Gastrocnemius medialis (tissue), 4 donors: ENCODE measurements at regions not wholly inside any gene's neighbourhood (a gene's known extent, or its start where the extent isn't known, plus 50 kb on each side); places are given as distances from the start of the nearest gene placed in this dataset.

Experiments used
- ATAC-seq, 2 donors: fragments of 150-250 bp; one replicate each; pipeline ENCODE4 v1.9.1; 2016
- DNase-seq, 2 donors: peaks; one replicate each; pipeline ENCODE4 v3.0.0-alpha.2; 2019
- H3K27ac ChIP-seq, 4 donors: fragments of 200-600 bp; sonication (generic); 1 replicate in 1 of 4; 2 replicates in 3 of 4; pipeline ENCODE4 v1.5.1; 2016 to 2018; ENCODE audit warnings: mild to moderate bottlenecking in 2 of 4, moderate library complexity in 1 of 4
- H3K27me3 ChIP-seq, 3 donors: fragments of 200-600 bp; sonication (generic) in 2 of 3; 1 replicate in 1 of 3; 2 replicates in 2 of 3; pipeline versions ENCODE4 v1.5.1 to v1.6.0; 2016 to 2019; ENCODE audit warnings: mild to moderate bottlenecking in 1 of 3, moderate library complexity in 1 of 3
- H3K36me3 ChIP-seq, 2 donors: fragments of 200-600 bp; sonication (generic) in 1 of 2; one replicate each; pipeline ENCODE4 v1.5.1; 2017 to 2018
- H3K4me1 ChIP-seq, 2 donors: fragments of 200-600 bp; sonication (generic) in 1 of 2; one replicate each; pipeline ENCODE4 v1.5.1; 2016 to 2017; ENCODE audit warnings: mild to moderate bottlenecking in 2 of 2
- H3K4me3 ChIP-seq, 4 donors: fragments of 200-600 bp; sonication (generic) in 3 of 4; 1 replicate in 1 of 4; 2 replicates in 3 of 4; pipeline ENCODE4 v1.5.1; 2016 to 2019; ENCODE audit warnings: mild to moderate bottlenecking in 2 of 4
- H3K9me3 ChIP-seq, 3 donors: fragments of 200-600 bp; sonication (generic) in 2 of 3; 1 replicate in 1 of 3; 2 replicates in 2 of 3; pipeline ENCODE4 v1.5.1; 2016 to 2019
- POLR2A ChIP-seq, 2 donors: fragments of 450-650 bp; IDR thresholded peaks; one replicate each; pipeline ENCODE4 v1.6.1; 2017; ENCODE audit warnings: antibody characterized with exemption in 2 of 2, mild to moderate bottlenecking in 2 of 2, moderate library complexity in 2 of 2
- in situ Hi-C, 4 donors: fragments of 200-750 bp; cut with MboI; loops; one replicate each; pipeline versions ENCODE4 v1.15.0 to v1.8.0; 2017; ENCODE audit warnings: low sequenced_read_pairs in 4 of 4
- intact Hi-C: fragments of 100-400 bp; cut with DNase I; formaldehyde crosslinking; loops from one replicate; pipeline ENCODE4 v1.15.1; 2023; ENCODE audit warnings: low total_unique reads
- TF ChIP-seq, protein P1 (sequence below), 5 experiments: fragments of 450-650 bp in 3 of 5; fragments of 200-600 bp in 2 of 5; sonication (generic) in 2 of 5; IDR thresholded peaks in 4 of 5; conservative IDR thresholded peaks in 1 of 5; 1 replicate in 4 of 5; 2 replicates in 1 of 5; pipeline ENCODE4 v1.5.1; 2016 to 2019; ENCODE audit warnings: antibody characterized with exemption in 5 of 5, mild to moderate bottlenecking in 3 of 5, moderate library complexity in 3 of 5

DNA sequence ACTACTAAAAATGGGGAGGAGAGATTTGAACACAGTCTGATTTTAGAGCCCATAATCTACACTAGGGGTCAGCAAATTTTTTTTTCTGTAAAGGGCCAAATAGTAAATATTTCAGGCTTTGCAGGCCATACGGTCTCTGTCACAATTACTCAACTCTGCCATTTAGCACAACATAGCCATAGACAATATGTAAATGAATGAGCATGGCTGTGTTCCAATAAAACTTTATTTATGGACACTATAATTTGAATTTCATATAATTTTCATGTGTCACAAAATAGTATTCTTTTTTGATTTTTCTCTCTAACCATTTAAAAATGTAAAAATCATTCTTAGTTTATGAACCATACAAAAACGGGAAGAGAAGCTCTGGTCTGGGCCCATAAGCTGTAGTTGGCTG lies 309.4 kb downstream of the GPD2 start:
- ATAC-seq, result no peak
- H3K4me1 ChIP-seq, result no peaks in the 10 kb centered on the region
- H3K36me3 ChIP-seq, result no peaks in the 10 kb centered on the region
- no peak overlapping the region for H3K27ac ChIP-seq
- no peaks in the 10 kb centered on the region for H3K9me3 ChIP-seq
- in situ Hi-C loops (no loop called here), intact Hi-C loops (no loop called here)
- H3K4me3 ChIP-seq, result no peak overlapping the region
- TF ChIP-seq, protein P1, sequence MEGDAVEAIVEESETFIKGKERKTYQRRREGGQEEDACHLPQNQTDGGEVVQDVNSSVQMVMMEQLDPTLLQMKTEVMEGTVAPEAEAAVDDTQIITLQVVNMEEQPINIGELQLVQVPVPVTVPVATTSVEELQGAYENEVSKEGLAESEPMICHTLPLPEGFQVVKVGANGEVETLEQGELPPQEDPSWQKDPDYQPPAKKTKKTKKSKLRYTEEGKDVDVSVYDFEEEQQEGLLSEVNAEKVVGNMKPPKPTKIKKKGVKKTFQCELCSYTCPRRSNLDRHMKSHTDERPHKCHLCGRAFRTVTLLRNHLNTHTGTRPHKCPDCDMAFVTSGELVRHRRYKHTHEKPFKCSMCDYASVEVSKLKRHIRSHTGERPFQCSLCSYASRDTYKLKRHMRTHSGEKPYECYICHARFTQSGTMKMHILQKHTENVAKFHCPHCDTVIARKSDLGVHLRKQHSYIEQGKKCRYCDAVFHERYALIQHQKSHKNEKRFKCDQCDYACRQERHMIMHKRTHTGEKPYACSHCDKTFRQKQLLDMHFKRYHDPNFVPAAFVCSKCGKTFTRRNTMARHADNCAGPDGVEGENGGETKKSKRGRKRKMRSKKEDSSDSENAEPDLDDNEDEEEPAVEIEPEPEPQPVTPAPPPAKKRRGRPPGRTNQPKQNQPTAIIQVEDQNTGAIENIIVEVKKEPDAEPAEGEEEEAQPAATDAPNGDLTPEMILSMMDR (IDR thresholded peaks at IDR 0.05 in 4 of 5, conservative IDR thresholded peaks at IDR 0.05 in 1 of 5), result no peak
- no peak for TF ChIP-seq POLR2A (IDR thresholded peaks at IDR 0.05)
- no peak for DNase-seq
- H3K27me3 ChIP-seq, result no peaks in the 10 kb centered on the region

DNA sequence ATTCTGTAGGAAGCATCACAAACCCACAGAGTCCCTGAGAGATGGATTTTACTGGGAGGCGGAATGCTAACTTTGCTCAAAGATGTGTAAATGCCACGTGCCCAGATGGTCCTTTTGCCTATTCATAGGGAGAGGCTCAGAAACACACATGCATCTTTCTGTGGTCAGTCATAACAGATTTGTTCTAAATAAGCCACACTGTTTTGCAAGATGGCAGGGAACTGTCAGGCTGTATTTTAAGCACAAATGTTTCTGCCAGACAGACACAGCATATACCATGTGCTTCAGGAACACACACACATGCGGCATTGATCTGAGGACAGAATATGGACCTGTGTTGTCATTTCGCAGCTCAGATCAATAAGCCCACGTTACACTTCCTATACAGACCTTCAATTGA lies 312.0 kb downstream of the GPD2 start:
- Histone ChIP-seq H3K27ac (no peak overlapping the region), H3K36me3 (no peaks in the 10 kb centered on the region), H3K4me3 (no peak overlapping the region), H3K9me3 (no peaks in the 10 kb centered on the region), H3K4me1 (no peaks in the 10 kb centered on the region), H3K27me3 (no peaks in the 10 kb centered on the region)
- in situ Hi-C loops (no loop called here), intact Hi-C loops (no loop called here)
- DNase-seq (no peak), ATAC-seq (no peak)
- TF ChIP-seq POLR2A (IDR thresholded peaks at IDR 0.05), result no peak
- TF ChIP-seq, protein P1 (IDR thresholded peaks at IDR 0.05 in 4 of 5, conservative IDR thresholded peaks at IDR 0.05 in 1 of 5), result no peak

DNA sequence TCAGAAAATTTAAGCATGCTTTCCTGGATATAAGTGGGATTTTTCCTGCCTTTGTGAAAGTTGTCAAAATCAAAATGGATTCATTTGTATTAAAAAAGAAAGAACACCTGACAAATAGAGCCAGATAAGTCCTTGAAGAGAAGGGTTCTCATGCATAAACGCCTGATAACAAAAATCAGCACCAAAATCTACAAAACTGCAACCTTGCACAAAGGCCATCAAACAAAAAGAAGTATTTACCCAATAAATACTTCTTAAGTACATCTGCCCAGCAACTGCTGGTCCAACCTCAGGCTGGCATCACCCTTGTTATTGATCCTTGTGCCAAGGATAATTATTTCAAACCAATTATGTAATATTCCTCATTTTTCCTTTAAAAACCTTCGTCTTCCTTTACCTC lies 315.9 kb downstream of the GPD2 start:
- no peak overlapping the region for H3K27ac ChIP-seq
- H3K36me3 ChIP-seq, result no peaks in the 10 kb centered on the region
- H3K4me1 ChIP-seq, result no peaks in the 10 kb centered on the region
- no peak for TF ChIP-seq POLR2A (IDR thresholded peaks at IDR 0.05)
- TF ChIP-seq, protein P1 (IDR thresholded peaks at IDR 0.05 in 4 of 5, conservative IDR thresholded peaks at IDR 0.05 in 1 of 5), result no peak
- in situ Hi-C loops, result no loop called here
- H3K9me3 ChIP-seq, result no peaks in the 10 kb centered on the region
- H3K4me3 ChIP-seq, result no peak overlapping the region
- ATAC-seq (no peak), DNase-seq (no peak)
- intact Hi-C loops, result no loop called here
- H3K27me3 ChIP-seq, result no peaks in the 10 kb centered on the region

DNA sequence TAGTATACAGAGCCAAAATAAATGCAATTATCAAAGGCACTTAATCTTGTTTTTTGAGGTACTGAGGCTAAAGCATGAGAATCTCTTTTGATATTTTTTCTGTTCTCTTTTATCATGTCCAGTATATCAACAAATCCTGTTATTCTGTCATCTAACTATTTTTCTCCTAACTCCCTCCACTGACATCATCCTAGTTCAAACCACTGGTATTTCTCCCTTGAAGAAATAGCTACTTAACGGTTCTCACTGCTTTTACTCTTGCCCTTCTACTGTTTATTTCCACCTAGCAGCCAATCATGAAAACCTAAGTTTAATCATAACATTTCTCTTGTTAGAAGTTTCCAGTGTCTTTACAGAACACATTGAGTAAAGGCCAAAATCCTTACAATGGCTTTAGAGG lies 317.6 kb downstream of the GPD2 start:
- no peak for DNase-seq
- no peak overlapping the region for H3K27ac ChIP-seq
- H3K4me1 ChIP-seq, result no peaks in the 10 kb centered on the region
- no peaks in the 10 kb centered on the region for H3K27me3 ChIP-seq
- no peaks in the 10 kb centered on the region for H3K36me3 ChIP-seq
- intact Hi-C loops, result no loop called here
- no peaks in the 10 kb centered on the region for H3K9me3 ChIP-seq
- ATAC-seq, result no peak
- no peak for TF ChIP-seq POLR2A (IDR thresholded peaks at IDR 0.05)
- TF ChIP-seq, protein P1 (IDR thresholded peaks at IDR 0.05 in 4 of 5, conservative IDR thresholded peaks at IDR 0.05 in 1 of 5), result no peak
- no peak overlapping the region for H3K4me3 ChIP-seq
- in situ Hi-C loops, result no loop called here

DNA sequence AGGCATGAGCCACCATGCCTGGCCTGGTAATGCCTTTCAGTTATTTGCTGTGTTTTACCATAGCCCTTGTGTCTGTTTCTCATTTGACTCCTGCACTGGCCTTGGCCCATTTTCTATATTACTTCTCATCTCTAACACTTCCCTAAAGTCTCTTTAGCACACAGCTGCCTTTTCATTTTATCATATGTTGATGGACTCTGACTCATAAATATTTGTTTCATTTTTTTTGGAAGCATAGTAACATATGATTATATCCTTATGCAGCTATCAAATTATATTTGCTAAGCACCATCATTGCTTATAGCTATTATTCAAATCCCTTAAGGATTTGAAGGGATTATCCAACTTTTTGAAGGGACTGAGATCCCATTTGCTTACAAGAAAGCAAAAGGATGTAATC lies 320.3 kb downstream of the GPD2 start:
- H3K27ac ChIP-seq, result no peak overlapping the region
- intact Hi-C loops (no loop called here), in situ Hi-C loops (no loop called here)
- H3K36me3 ChIP-seq, result no peaks in the 10 kb centered on the region
- ATAC-seq (no peak), DNase-seq (no peak)
- TF ChIP-seq, protein P1 (IDR thresholded peaks at IDR 0.05 in 4 of 5, conservative IDR thresholded peaks at IDR 0.05 in 1 of 5), result no peak
- no peak for TF ChIP-seq POLR2A (IDR thresholded peaks at IDR 0.05)
- H3K4me3 ChIP-seq, result no peak overlapping the region
- H3K4me1 ChIP-seq, result no peaks in the 10 kb centered on the region
- H3K9me3 ChIP-seq, result no peaks in the 10 kb centered on the region
- no peaks in the 10 kb centered on the region for H3K27me3 ChIP-seq
